Caco-2 (cell line): ENCODE measurements at regions not wholly inside any gene's neighbourhood (a gene's known extent, or its start where the extent isn't known, plus 50 kb on each side); places are given as distances from the start of the nearest gene placed in this dataset.

ENCODE experiments used
- BruUV-seq: library from RNA; stranded (reverse); fragments of 400-500 nt; replicated peaks from 2 replicates; lab custom pipeline; 2021; lab: Mats Ljungman, UMichigan
- CTCF ChIA-PET: fragments of 300-600 bp; sonication (Branson Sonifier 250); formaldehyde crosslinking; loops from one replicate; lab custom pipeline; 2022; ENCODE audit warnings: antibody characterized with exemption; lab: Charles Lee
- POLR2A ChIA-PET: fragments of 300-600 bp; sonication (Branson Sonifier 250); formaldehyde crosslinking; loops from one replicate; lab custom pipeline; 2022; ENCODE audit warnings: antibody characterized with exemption; lab: Charles Lee
- DNase-seq, 2 experiments: peaks; one replicate each; pipeline versions ENCODE4 v3.0.0 to v3.0.0-alpha.2; 2020 to 2022
- H3K27me3 ChIP-seq: replicated peaks from 2 replicates; pipeline ENCODE4 v1.6.0; 2011; ENCODE audit warnings: low read length; ENCODE audit not compliant: control insufficient read depth, insufficient read depth
- H3K36me3 ChIP-seq: 2 replicates; pipeline ENCODE4 v1.5.1; 2011; ENCODE audit warnings: low read length; ENCODE audit not compliant: control insufficient read depth, insufficient read depth
- H3K4me1 ChIP-seq: fragments of 250-450 bp; sonication (Bioruptor Pico); 2 replicates; pipeline ENCODE4 v1.5.1; 2020; ENCODE audit warnings: mild to moderate bottlenecking
- H3K4me3 ChIP-seq: 2 replicates; pipeline ENCODE4 v1.5.1; 2011; ENCODE audit warnings: low read depth, mild to moderate bottlenecking, control low read depth, low read length
- H3K9me3 ChIP-seq: fragments of 250-450 bp; sonication (Bioruptor Pico); 2 replicates; pipeline ENCODE4 v1.5.1; 2020; ENCODE audit warnings: mild to moderate bottlenecking, moderate library complexity
- H3K27ac Mint-ChIP-seq: one replicate; pipeline ENCODE4 v1.8.0; 2022; ENCODE audit warnings: mixed read lengths; ENCODE audit not compliant: unreplicated experiment
- H3K27me3 Mint-ChIP-seq: one replicate; pipeline ENCODE4 v1.8.0; 2022; ENCODE audit warnings: mixed read lengths; ENCODE audit not compliant: insufficient read depth, unreplicated experiment
- H3K36me3 Mint-ChIP-seq: one replicate; pipeline ENCODE4 v1.8.0; 2022; ENCODE audit warnings: mild to moderate bottlenecking, mixed read lengths; ENCODE audit not compliant: insufficient read depth, unreplicated experiment
- H3K4me1 Mint-ChIP-seq: one replicate; pipeline ENCODE4 v1.8.0; 2022; ENCODE audit warnings: low read depth, mixed read lengths; ENCODE audit not compliant: unreplicated experiment
- H3K4me3 Mint-ChIP-seq: one replicate; pipeline ENCODE4 v1.8.0; 2022; ENCODE audit warnings: mild to moderate bottlenecking, moderate library complexity, mixed read lengths; ENCODE audit not compliant: unreplicated experiment
- H3K9me3 Mint-ChIP-seq: one replicate; pipeline ENCODE4 v1.8.0; 2022; ENCODE audit warnings: mixed read lengths; ENCODE audit not compliant: unreplicated experiment
- CTCF ChIP-seq, 2 experiments: fragments of 200-600 bp in 1 of 2; IDR thresholded peaks; 1 replicate in 1 of 2; 2 replicates in 1 of 2; pipeline versions ENCODE4 v1.5.1 to v1.8.0; 2011 to 2022; ENCODE audit warnings: antibody characterized with exemption in 1 of 2, control low read depth in 1 of 2, inconsistent platforms in 1 of 2, low read depth in 1 of 2, low read length in 1 of 2, mild to moderate bottlenecking in 1 of 2, moderate library complexity in 1 of 2; ENCODE audit not compliant: insufficient read depth in 1 of 2, severe bottlenecking in 1 of 2, unreplicated experiment in 1 of 2
- intact Hi-C: fragments of 100-400 bp; cut with micrococcal nuclease; formaldehyde crosslinking; loops from one replicate; pipeline ENCODE4 v1.10.0; 2022; ENCODE audit not compliant: unreplicated experiment

GRCh38 chr20:22807646-22808244 is 223.4 kb upstream of the FOXA2 start:
- no peak for TF ChIP-seq CTCF (IDR thresholded peaks at IDR 0.05; ENCODE audit: insufficient read depth in 1 of 2, low read depth in 1 of 2, low read length in 1 of 2, severe bottlenecking in 1 of 2, unreplicated experiment in 1 of 2)
- DNase-seq = peak; percentile 44 to 74
- no peaks in the 10 kb centered on the region for H3K27me3 ChIP-seq
- ChIA-PET POLR2A (interaction anchor here (0.5 to 0.7 kb wide), 2 partner anchors 116 to 503 kb away, joined by 3 read pairs; no protein-coding TSS in a partner anchor), CTCF (interaction anchor here (0.7 to 1.4 kb wide), 4 partner anchors 12 to 533 kb away, joined by 3 to 4 read pairs (median 3); no protein-coding TSS in a partner anchor)
- Mint-ChIP-seq H3K36me3 (no peaks in the 10 kb centered on the region), H3K4me3 (no peak overlapping the region), H3K27me3 (no peaks in the 10 kb centered on the region), H3K4me1 (peaks cover 23% of the 10 kb centered on the region), H3K27ac (peak overlapping the region; percentile 41), H3K9me3 (no peaks in the 10 kb centered on the region)
- H3K9me3 ChIP-seq = no peaks in the 10 kb centered on the region
- peaks cover 25% of the 10 kb centered on the region for H3K4me1 ChIP-seq
- no peaks in the 10 kb centered on the region for H3K36me3 ChIP-seq
- intact Hi-C loops = loop anchor here (1.0 to 5.0 kb wide), 3 partner anchors 13 to 533 kb away; no protein-coding TSS in a partner anchor
- H3K4me3 ChIP-seq = no peak overlapping the region
- BruUV-seq = no TSS peak

- Mint-ChIP-seq H3K9me3 (no peaks in the 10 kb centered on the region), H3K27ac (no peak overlapping the region), H3K27me3 (no peaks in the 10 kb centered on the region), H3K4me1 (peaks cover 23% of the 10 kb centered on the region), H3K4me3 (no peak overlapping the region), H3K36me3 (no peaks in the 10 kb centered on the region)
- H3K27me3 ChIP-seq = no peaks in the 10 kb centered on the region
- H3K9me3 ChIP-seq = no peaks in the 10 kb centered on the region
- H3K4me1 ChIP-seq = peaks cover 25% of the 10 kb centered on the region
- intact Hi-C loops = loop anchor here (5.0 kb wide), 1 partner anchor 116 kb away; no protein-coding TSS in a partner anchor
- POLR2A ChIA-PET = no interaction called here
- BruUV-seq = no TSS peak
- no peak overlapping the region for H3K4me3 ChIP-seq
- TF ChIP-seq CTCF (IDR thresholded peaks at IDR 0.05; ENCODE audit: insufficient read depth in 1 of 2, low read depth in 1 of 2, low read length in 1 of 2, severe bottlenecking in 1 of 2, unreplicated experiment in 1 of 2) = no peak
- H3K36me3 ChIP-seq = no peaks in the 10 kb centered on the region
- CTCF ChIA-PET = no interaction called here
- no peak for DNase-seq
Measured at GRCh38 chr20:22808628-22809027, 224.3 kb upstream of the FOXA2 start.

- DNase-seq = no peak
- Mint-ChIP-seq H3K27ac (no peak overlapping the region), H3K4me3 (no peak overlapping the region), H3K27me3 (no peaks in the 10 kb centered on the region), H3K9me3 (no peaks in the 10 kb centered on the region), H3K36me3 (no peaks in the 10 kb centered on the region), H3K4me1 (peaks cover 23% of the 10 kb centered on the region)
- no peaks in the 10 kb centered on the region for H3K27me3 ChIP-seq
- no TSS peak for BruUV-seq
- no peaks in the 10 kb centered on the region for H3K9me3 ChIP-seq
- no peak overlapping the region for H3K4me3 ChIP-seq
- no peak for TF ChIP-seq CTCF (IDR thresholded peaks at IDR 0.05; ENCODE audit: insufficient read depth in 1 of 2, low read depth in 1 of 2, low read length in 1 of 2, severe bottlenecking in 1 of 2, unreplicated experiment in 1 of 2)
- POLR2A ChIA-PET = no interaction called here
- CTCF ChIA-PET = no interaction called here
- no peaks in the 10 kb centered on the region for H3K36me3 ChIP-seq
- peaks cover 25% of the 10 kb centered on the region for H3K4me1 ChIP-seq
- intact Hi-C loops = loop anchor here (10.0 kb wide), 1 partner anchor 255 kb away; no protein-coding TSS in a partner anchor
Measured at GRCh38 chr20:22810030-22810429, 225.1 kb upstream of the SSTR4 start.
